H1 (cell line): ENCODE measurements at regions not wholly inside any gene's neighbourhood (a gene's known extent, or its start where the extent isn't known, plus 50 kb on each side); places are given as distances from the start of the nearest gene placed in this dataset.

Source experiments
- CTCF ChIA-PET: fragments of 300-600 bp; sonication (Branson Sonifier 250); formaldehyde crosslinking; loops from one replicate; lab custom pipeline; 2021; ENCODE audit not compliant: partially characterized antibody; lab: Charles Lee
- POLR2A ChIA-PET: fragments of 300-600 bp; sonication (Branson Sonifier 250); formaldehyde crosslinking; loops from one replicate; lab custom pipeline; 2021; ENCODE audit warnings: inconsistent platforms; ENCODE audit not compliant: partially characterized antibody; lab: Charles Lee
- DNase-seq, 2 experiments: peaks; one replicate each; pipeline versions ENCODE4 v3.0.0 to v3.0.0-alpha.2; 2010 to 2022; ENCODE audit warnings: low spot score in 2 of 2, low read depth in 1 of 2, mixed read lengths in 1 of 2
- FAIRE-seq: peaks from 2 replicates; lab custom pipeline; 2011; peaks lifted over from hg19 to GRCh38; lab: Jason Lieb, UNC
- H2AFZ ChIP-seq: 2 replicates; pipeline ENCODE4 v1.8.1; 2012; ENCODE audit warnings: low read length, inconsistent platforms
- H2AK5ac ChIP-seq: 2 replicates; pipeline ENCODE4 v1.6.1; 2013; ENCODE audit warnings: low read depth, low read length
- H2BK120ac ChIP-seq: replicated peaks from 2 replicates; pipeline ENCODE3; 2013; ENCODE audit warnings: low read depth, low read length, inconsistent platforms
- H2BK12ac ChIP-seq: 2 replicates; pipeline ENCODE4 v1.6.1; 2013; ENCODE audit warnings: low read depth, low read length
- H2BK15ac ChIP-seq: 2 replicates; pipeline ENCODE4 v1.6.1; 2013; ENCODE audit warnings: low read length
- H2BK20ac ChIP-seq: 2 replicates; pipeline ENCODE4 v1.6.1; 2013; ENCODE audit warnings: low read length
- H2BK5ac ChIP-seq: 2 replicates; pipeline ENCODE4 v1.6.1; 2013; ENCODE audit warnings: low read depth, low read length
- H3K14ac ChIP-seq: 2 replicates; pipeline ENCODE4 v1.6.1; 2013; ENCODE audit warnings: inconsistent platforms; ENCODE audit not compliant: insufficient read length
- H3K18ac ChIP-seq: 2 replicates; pipeline ENCODE4 v1.6.1; 2013; ENCODE audit warnings: low read length; ENCODE audit errors: extremely low read depth
- H3K23ac ChIP-seq: 2 replicates; pipeline ENCODE4 v1.6.1; 2013; ENCODE audit warnings: inconsistent platforms; ENCODE audit not compliant: insufficient read length
- H3K23me2 ChIP-seq: 2 replicates; pipeline ENCODE4 v1.6.1; 2013; ENCODE audit warnings: low read depth, low read length
- H3K27ac ChIP-seq: 2 replicates; pipeline ENCODE4 v1.6.1; 2011; ENCODE audit warnings: low read depth, low read length, inconsistent platforms
- H3K27me3 ChIP-seq, 4 experiments: replicated peaks in 1 of 4; 1 replicate in 1 of 4; 2 replicates in 3 of 4; pipeline versions ENCODE4 v1.6.1 to v1.8.1; 2011 to 2013; ENCODE audit warnings: low read length in 3 of 4, mild to moderate bottlenecking in 3 of 4, inconsistent platforms in 2 of 4, mixed read lengths in 2 of 4, moderate library complexity in 1 of 4; ENCODE audit not compliant: control insufficient read depth in 3 of 4, insufficient read depth in 3 of 4; ENCODE audit errors: extremely low read depth in 1 of 4
- H3K36me3 ChIP-seq, 4 experiments: 2 replicates each; pipeline versions ENCODE4 v1.6.1 to v1.8.1; 2011 to 2013; ENCODE audit warnings: mild to moderate bottlenecking in 4 of 4, low read length in 3 of 4, moderate library complexity in 2 of 4, control low read depth in 1 of 4, inconsistent platforms in 1 of 4; ENCODE audit not compliant: insufficient read depth in 4 of 4, control insufficient read depth in 2 of 4
- H3K4ac ChIP-seq: replicated peaks from 2 replicates; pipeline ENCODE3; 2013; ENCODE audit warnings: low read length, low read depth, mixed read lengths, inconsistent platforms; ENCODE audit not compliant: insufficient read length
- H3K4me1 ChIP-seq, 4 experiments: replicated peaks in 1 of 4; 1 replicate in 1 of 4; 2 replicates in 3 of 4; pipeline versions ENCODE4 v1.6.1 to v1.8.1; 2011 to 2013; ENCODE audit warnings: low read length in 3 of 4, inconsistent platforms in 2 of 4, mixed read lengths in 1 of 4; ENCODE audit not compliant: insufficient read depth in 4 of 4, control insufficient read depth in 3 of 4
- H3K4me2 ChIP-seq, 2 experiments: 2 replicates each; pipeline versions ENCODE4 v1.6.1 to v1.8.1; 2011 to 2013; ENCODE audit warnings: low read depth in 2 of 2, low read length in 2 of 2, control low read depth in 1 of 2, inconsistent platforms in 1 of 2, mild to moderate bottlenecking in 1 of 2; ENCODE audit not compliant: insufficient read depth in 1 of 2
- H3K4me3 ChIP-seq, 4 experiments: fragments of 200-600, 300-600 bp in 1 of 4; sonication (generic), shearing (Covaris generic), sonication (Bioruptor Twin) in 1 of 4; 2 replicates each; pipeline versions ENCODE4 v1.5.1 to v1.8.1; 2011 to 2016; ENCODE audit warnings: low read length in 4 of 4, low read depth in 3 of 4, control low read depth in 2 of 4, inconsistent platforms in 2 of 4, mild to moderate bottlenecking in 2 of 4, mixed read lengths in 1 of 4, moderate library complexity in 1 of 4; ENCODE audit not compliant: insufficient read depth in 2 of 4; ENCODE audit errors: extremely low read depth in 1 of 4
- H3K56ac ChIP-seq: replicated peaks from 2 replicates; pipeline ENCODE3; 2013; ENCODE audit warnings: low read depth, mild to moderate bottlenecking, mixed read lengths, low read length, inconsistent platforms; ENCODE audit not compliant: insufficient read length
- H3K79me1 ChIP-seq: 2 replicates; pipeline ENCODE4 v1.6.1; 2013; ENCODE audit warnings: low read depth, low read length, control low read depth
- H3K79me2 ChIP-seq, 2 experiments: 2 replicates each; pipeline versions ENCODE4 v1.6.1 to v1.8.1; 2012 to 2013; ENCODE audit warnings: low read length in 2 of 2, mild to moderate bottlenecking in 2 of 2, inconsistent platforms in 1 of 2; ENCODE audit not compliant: insufficient read depth in 2 of 2, control insufficient read depth in 1 of 2
- H3K9ac ChIP-seq, 4 experiments: replicated peaks in 1 of 4; 1 replicate in 1 of 4; 2 replicates in 3 of 4; pipeline versions ENCODE4 v1.6.1 to v1.8.1; 2011 to 2013; ENCODE audit warnings: low read depth in 3 of 4, low read length in 3 of 4, control low read depth in 2 of 4, mild to moderate bottlenecking in 2 of 4, moderate library complexity in 2 of 4, inconsistent platforms in 1 of 4; ENCODE audit errors: extremely low read depth in 1 of 4
- H3K9me3 ChIP-seq, 2 experiments: 2 replicates each; pipeline versions ENCODE4 v1.6.1 to v1.8.1; 2012 to 2013; ENCODE audit warnings: mild to moderate bottlenecking in 2 of 2, moderate library complexity in 2 of 2, control low read depth in 1 of 2, inconsistent platforms in 1 of 2, low read depth in 1 of 2, low read length in 1 of 2, mixed read lengths in 1 of 2; ENCODE audit not compliant: insufficient read depth in 2 of 2
- H4K20me1 ChIP-seq, 2 experiments: replicated peaks in 1 of 2; 2 replicates each; pipeline versions ENCODE3 to v1.8.1; 2011 to 2013; ENCODE audit warnings: inconsistent platforms in 2 of 2, low read length in 2 of 2, mild to moderate bottlenecking in 1 of 2; ENCODE audit not compliant: insufficient read depth in 2 of 2, control insufficient read depth in 1 of 2
- H4K5ac ChIP-seq: 2 replicates; pipeline ENCODE4 v1.6.1; 2013; ENCODE audit warnings: low read length, low read depth, mixed read lengths, inconsistent platforms; ENCODE audit not compliant: insufficient read length
- H4K8ac ChIP-seq: 2 replicates; pipeline ENCODE4 v1.8.0; 2013; ENCODE audit warnings: mild to moderate bottlenecking, moderate library complexity, low read length, inconsistent platforms; ENCODE audit not compliant: insufficient read depth; ENCODE audit errors: extremely low read depth
- H4K91ac ChIP-seq: replicated peaks from 2 replicates; pipeline ENCODE3; 2013; ENCODE audit warnings: low read length, mixed read lengths, inconsistent platforms; ENCODE audit not compliant: insufficient read length
- CREB1 ChIP-seq: IDR thresholded peaks from 2 replicates; pipeline ENCODE4 v1.6.1; 2012; ENCODE audit warnings: inconsistent platforms
- FOSL1 ChIP-seq: IDR thresholded peaks from 2 replicates; pipeline ENCODE4 v1.6.1; 2011; ENCODE audit warnings: mild to moderate bottlenecking, low read depth, low read length, moderate library complexity; ENCODE audit not compliant: insufficient read depth
- KDM1A ChIP-seq: fragments of 200-600, 300-600 bp; sonication (generic); IDR thresholded peaks from 2 replicates; pipeline ENCODE4 v1.7.1; 2016; ENCODE audit warnings: mild to moderate bottlenecking, low read length, borderline replicate concordance
- WGBS, 2 experiments: shearing (Covaris generic) in 1 of 2; methylation state at CpG; one replicate each; pipeline versions ENCODE4 v1.1.6 to v1.1.7; 2013 to 2015; ENCODE audit warnings: low lambda C conversion rate in 2 of 2, mixed read lengths in 2 of 2, inconsistent platforms in 1 of 2, low coverage in 1 of 2, missing lambda C conversion rate in 1 of 2; ENCODE audit not compliant: insufficient replicate concordance in 2 of 2, insufficient coverage in 1 of 2, insufficient read length in 1 of 2; ENCODE audit errors: extremely low coverage in 1 of 2, missing lambda C conversion rate in 1 of 2; 5-methylcytosine and 5-hydroxymethylcytosine counted together

DNA sequence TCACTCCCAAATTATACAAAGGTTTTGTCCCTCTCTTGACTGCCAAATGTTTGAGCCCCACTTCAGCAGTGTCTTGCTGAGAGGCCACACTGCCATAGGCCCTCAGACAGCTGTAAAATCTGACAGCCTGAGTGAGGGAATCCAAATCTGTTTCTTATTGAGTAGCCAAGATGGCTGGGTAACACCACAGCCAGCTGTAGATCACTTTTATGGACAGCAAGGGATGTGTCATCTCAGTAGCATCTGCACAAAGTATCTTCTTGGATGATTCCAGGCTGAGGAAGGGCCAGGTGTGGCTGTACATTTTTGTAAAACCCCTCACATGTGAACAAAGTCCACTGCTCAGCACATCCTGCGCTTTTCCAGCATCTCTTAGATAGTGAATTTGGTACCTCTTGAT is 237.0 kb upstream of the LRTM1 start:
- Histone ChIP-seq H3K27me3 (no peaks in the 10 kb centered on the region), H4K20me1 (no peaks in the 10 kb centered on the region), H3K14ac (no peak overlapping the region), H2BK12ac (no peak overlapping the region), H3K27ac (no peak overlapping the region), H3K56ac (no peak overlapping the region), H3K23ac (no peak overlapping the region), H2BK5ac (no peak overlapping the region), H3K18ac (no peak overlapping the region), H3K79me1 (no peaks in the 10 kb centered on the region), H3K4ac (no peak overlapping the region), H3K23me2 (no peaks in the 10 kb centered on the region; the same call in 1 of the 2 replicates), H2BK120ac (no peak overlapping the region), H3K4me1 (no peaks in the 10 kb centered on the region), H2AK5ac (no peak overlapping the region), H3K9ac (no peak overlapping the region), H4K8ac (no peak overlapping the region), H3K4me3 (no peak overlapping the region), H3K4me2 (no peak overlapping the region), H3K9me3 (no peaks in the 10 kb centered on the region), H2BK20ac (no peak overlapping the region), H4K91ac (no peak overlapping the region), H3K36me3 (no peaks in the 10 kb centered on the region), H4K5ac (no peak overlapping the region), H2AFZ (no peak overlapping the region), H2BK15ac (no peak overlapping the region), H3K79me2 (no peaks in the 10 kb centered on the region)
- no peak for FAIRE-seq
- TF ChIP-seq FOSL1 (no peak), CREB1 (no peak), KDM1A (no peak)
- CTCF ChIA-PET: no interaction called here
- POLR2A ChIA-PET: no interaction called here
- WGBS, 2 experiments: 95% methylated on average over 1 of the region's 1 CpG; no CpG with 5 or more reads in 1 of the 2 experiments
- DNase-seq: no peak
